Keratinocyte (primary cell): ENCODE measurements at regions not wholly inside any gene's neighbourhood (a gene's known extent, or its start where the extent isn't known, plus 50 kb on each side); places are given as distances from the start of the nearest gene placed in this dataset.

Experiments
- DNase-seq: peaks from one replicate; pipeline ENCODE4 v3.0.0-alpha.2; 2011; ENCODE audit warnings: low read depth, missing footprints, low spot score
- FAIRE-seq: peaks from 2 replicates; lab custom pipeline; 2011; peaks lifted over from hg19 to GRCh38; lab: Jason Lieb, UNC
- H2AFZ ChIP-seq: 2 replicates; pipeline ENCODE4 v1.6.0; 2012; ENCODE audit warnings: low read length, control low read depth, inconsistent platforms; ENCODE audit not compliant: control insufficient read depth
- H3K27ac ChIP-seq: 2 replicates; pipeline ENCODE4 v1.5.1; 2011; ENCODE audit warnings: low read length; ENCODE audit not compliant: control insufficient read depth, insufficient read depth
- H3K27me3 ChIP-seq: 3 replicates; pipeline ENCODE4 v1.6.0; 2011; ENCODE audit warnings: low read length; ENCODE audit not compliant: control insufficient read depth, insufficient read depth; ENCODE audit errors: extremely low read depth
- H3K36me3 ChIP-seq, 2 experiments: 2 replicates in 1 of 2; 3 replicates in 1 of 2; pipeline ENCODE4 v1.5.1; 2011; ENCODE audit warnings: low read length in 2 of 2, mild to moderate bottlenecking in 1 of 2; ENCODE audit not compliant: control insufficient read depth in 2 of 2, insufficient read depth in 2 of 2; ENCODE audit errors: extremely low read depth in 1 of 2
- H3K4me1 ChIP-seq: 3 replicates; pipeline ENCODE4 v1.5.1; 2011; ENCODE audit warnings: low read length; ENCODE audit not compliant: control insufficient read depth, insufficient read depth; ENCODE audit errors: extremely low read depth
- H3K4me2 ChIP-seq: 3 replicates; pipeline ENCODE4 v1.6.0; 2011; ENCODE audit warnings: low read depth, low read length; ENCODE audit not compliant: control insufficient read depth, insufficient read depth; ENCODE audit errors: extremely low read depth
- H3K4me3 ChIP-seq, 3 experiments: fragments of 200-600 bp in 1 of 3; sonication (generic) in 1 of 3; 2 replicates in 2 of 3; 3 replicates in 1 of 3; pipeline ENCODE4 v1.5.1; 2011 to 2016; ENCODE audit warnings: low read length in 3 of 3, mild to moderate bottlenecking in 3 of 3, control low read depth in 2 of 3, inconsistent platforms in 1 of 3, low read depth in 1 of 3, mixed read lengths in 1 of 3, mixed run types in 1 of 3, moderate library complexity in 1 of 3; ENCODE audit not compliant: control insufficient read depth in 2 of 3, insufficient read depth in 2 of 3; ENCODE audit errors: extremely low read depth in 1 of 3
- H3K79me2 ChIP-seq: 2 replicates; pipeline ENCODE4 v1.6.0; 2012; ENCODE audit warnings: low read length; ENCODE audit not compliant: control insufficient read depth, insufficient read depth
- H3K9ac ChIP-seq: 3 replicates; pipeline ENCODE4 v1.6.0; 2011; ENCODE audit warnings: low read length; ENCODE audit not compliant: control insufficient read depth, insufficient read depth; ENCODE audit errors: extremely low read depth
- H3K9me1 ChIP-seq: 3 replicates; pipeline ENCODE4 v1.6.0; 2011; ENCODE audit warnings: low read length; ENCODE audit not compliant: control insufficient read depth, insufficient read depth; ENCODE audit errors: extremely low read depth
- H3K9me3 ChIP-seq: 2 replicates; pipeline ENCODE4 v1.5.1; 2012; ENCODE audit warnings: low read depth, low read length; ENCODE audit not compliant: control insufficient read depth
- H4K20me1 ChIP-seq: 3 replicates; pipeline ENCODE4 v1.6.0; 2011; ENCODE audit warnings: low read length; ENCODE audit not compliant: control insufficient read depth, insufficient read depth; ENCODE audit errors: extremely low read depth
- EZH2 ChIP-seq: IDR thresholded peaks from one replicate; pipeline ENCODE4 v1.6.1; 2012; ENCODE audit warnings: inconsistent platforms, mild to moderate bottlenecking, low read length, moderate library complexity
- dilution Hi-C: fragments of 300-500 bp; cut with MboI; formaldehyde crosslinking; loops from one replicate; pipeline ENCODE4 v1.7.0; 2020; ENCODE audit warnings: low sequenced_read_pairs; ENCODE audit not compliant: extremely low pct_ligation_motif_present
- TF ChIP-seq, protein P1 (sequence below), 3 experiments: IDR thresholded peaks in 1 of 3; conservative IDR thresholded peaks in 1 of 3; optimal IDR thresholded peaks in 1 of 3; 2 replicates in 2 of 3; 3 replicates in 1 of 3; pipeline versions ENCODE3 to v1.5.1; 2011; ENCODE audit warnings: low read length in 3 of 3, mild to moderate bottlenecking in 3 of 3, moderate library complexity in 2 of 3, control low read depth in 1 of 3, inconsistent platforms in 1 of 3; ENCODE audit not compliant: insufficient read depth in 2 of 3; ENCODE audit errors: extremely low read depth in 1 of 3

DNA sequence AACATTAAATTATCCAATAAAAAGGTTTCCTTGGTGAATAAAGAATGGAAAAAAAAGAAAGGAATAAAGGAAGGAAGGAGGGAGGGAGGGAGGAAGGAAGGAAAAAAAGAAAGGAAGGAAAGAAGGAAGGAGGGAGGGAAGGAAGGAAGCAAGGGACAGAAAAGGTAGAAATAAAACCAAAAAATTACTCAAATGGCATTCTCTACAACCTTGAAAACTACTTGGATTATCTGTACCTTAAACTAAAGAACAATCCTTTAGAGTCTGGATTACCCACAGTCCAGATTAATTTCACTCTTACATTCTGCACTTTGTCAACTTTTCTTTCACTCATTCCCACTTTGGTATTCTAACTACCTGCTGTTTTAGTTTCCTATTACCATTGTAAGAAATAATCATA lies 361.8 kb upstream of the ADGRB3 start:
- FAIRE-seq: no peak
- no peak overlapping the region for H3K4me2 ChIP-seq
- no peaks in the 10 kb centered on the region for H3K9me3 ChIP-seq
- TF ChIP-seq EZH2: no peak
- TF ChIP-seq, protein P1, sequence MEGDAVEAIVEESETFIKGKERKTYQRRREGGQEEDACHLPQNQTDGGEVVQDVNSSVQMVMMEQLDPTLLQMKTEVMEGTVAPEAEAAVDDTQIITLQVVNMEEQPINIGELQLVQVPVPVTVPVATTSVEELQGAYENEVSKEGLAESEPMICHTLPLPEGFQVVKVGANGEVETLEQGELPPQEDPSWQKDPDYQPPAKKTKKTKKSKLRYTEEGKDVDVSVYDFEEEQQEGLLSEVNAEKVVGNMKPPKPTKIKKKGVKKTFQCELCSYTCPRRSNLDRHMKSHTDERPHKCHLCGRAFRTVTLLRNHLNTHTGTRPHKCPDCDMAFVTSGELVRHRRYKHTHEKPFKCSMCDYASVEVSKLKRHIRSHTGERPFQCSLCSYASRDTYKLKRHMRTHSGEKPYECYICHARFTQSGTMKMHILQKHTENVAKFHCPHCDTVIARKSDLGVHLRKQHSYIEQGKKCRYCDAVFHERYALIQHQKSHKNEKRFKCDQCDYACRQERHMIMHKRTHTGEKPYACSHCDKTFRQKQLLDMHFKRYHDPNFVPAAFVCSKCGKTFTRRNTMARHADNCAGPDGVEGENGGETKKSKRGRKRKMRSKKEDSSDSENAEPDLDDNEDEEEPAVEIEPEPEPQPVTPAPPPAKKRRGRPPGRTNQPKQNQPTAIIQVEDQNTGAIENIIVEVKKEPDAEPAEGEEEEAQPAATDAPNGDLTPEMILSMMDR (optimal IDR thresholded peaks at IDR 0.05 in 1 of 3, IDR thresholded peaks at IDR 0.05 in 1 of 3, conservative IDR thresholded peaks at IDR 0.05 in 1 of 3; ENCODE audit: extremely low read depth in 1 of 3, insufficient read depth in 2 of 3, low read length in 3 of 3): no peak
- H3K36me3 ChIP-seq: no peaks in the 10 kb centered on the region
- H3K4me3 ChIP-seq: no peak overlapping the region
- H3K27me3 ChIP-seq: no peaks in the 10 kb centered on the region
- no peak for DNase-seq
- no peak overlapping the region for H2AFZ ChIP-seq
- dilution Hi-C loops: no loop called here
- H3K27ac ChIP-seq: no peak overlapping the region
- no peaks in the 10 kb centered on the region for H3K9me1 ChIP-seq
- no peak overlapping the region for H3K9ac ChIP-seq
- H3K4me1 ChIP-seq: no peaks in the 10 kb centered on the region
- no peaks in the 10 kb centered on the region for H4K20me1 ChIP-seq
- H3K79me2 ChIP-seq: no peaks in the 10 kb centered on the region

- no peak for FAIRE-seq
- no peak overlapping the region for H2AFZ ChIP-seq
- H3K36me3 ChIP-seq: no peaks in the 10 kb centered on the region
- TF ChIP-seq EZH2: no peak
- TF ChIP-seq, protein P1 (optimal IDR thresholded peaks at IDR 0.05 in 1 of 3, IDR thresholded peaks at IDR 0.05 in 1 of 3, conservative IDR thresholded peaks at IDR 0.05 in 1 of 3; ENCODE audit: extremely low read depth in 1 of 3, insufficient read depth in 2 of 3, low read length in 3 of 3): no peak
- no peaks in the 10 kb centered on the region for H3K79me2 ChIP-seq
- dilution Hi-C loops: no loop called here
- no peaks in the 10 kb centered on the region for H3K27me3 ChIP-seq
- H3K4me3 ChIP-seq: no peak overlapping the region
- H3K4me2 ChIP-seq: no peak overlapping the region
- no peaks in the 10 kb centered on the region for H3K9me3 ChIP-seq
- no peaks in the 10 kb centered on the region for H3K9me1 ChIP-seq
- no peak overlapping the region for H3K9ac ChIP-seq
- H3K4me1 ChIP-seq: no peaks in the 10 kb centered on the region
- no peaks in the 10 kb centered on the region for H4K20me1 ChIP-seq
- no peak overlapping the region for H3K27ac ChIP-seq
- no peak for DNase-seq
Observed at GRCh38 chr6:68256391-68256790, 378.7 kb upstream of the ADGRB3 start.
